SIG-M5 treated with dmso at 0.1 percent for 504 hours (cell line): ENCODE measurements at regions not wholly inside any gene's neighbourhood (a gene's known extent, or its start where the extent isn't known, plus 50 kb on each side); places are given as distances from the start of the nearest gene placed in this dataset.
"Not testable (repeated sequence)": the region's sequence is repeated elsewhere in the genome, so short reads cannot be mapped to it uniquely, and the experiment has no call there.

Source experiments
- DNase-seq: peaks from one replicate; lab custom pipeline; 2025; ENCODE audit not compliant: unreplicated experiment; lab: John Stamatoyannopoulos, UW

DNA sequence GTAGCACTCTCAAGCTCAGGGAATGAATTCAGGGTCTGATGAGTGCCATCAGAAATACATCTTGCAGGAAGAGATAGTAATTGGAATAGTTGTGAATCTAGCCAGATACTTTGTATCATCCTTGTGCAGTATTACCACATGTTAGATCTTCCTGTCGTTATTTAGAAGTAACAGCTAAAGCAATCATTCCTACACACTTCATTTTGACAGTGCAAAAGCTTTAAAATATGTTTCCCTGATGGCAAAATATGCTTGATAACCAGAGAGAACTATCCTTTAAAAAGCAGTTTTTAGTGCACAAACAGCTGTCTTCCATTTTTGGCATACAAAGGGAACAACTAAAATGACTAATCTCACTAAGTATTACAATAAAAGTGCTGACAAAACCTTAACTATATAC, 149.5 kb upstream of the SLC38A2 start:
- DNase-seq: no peak

DNA sequence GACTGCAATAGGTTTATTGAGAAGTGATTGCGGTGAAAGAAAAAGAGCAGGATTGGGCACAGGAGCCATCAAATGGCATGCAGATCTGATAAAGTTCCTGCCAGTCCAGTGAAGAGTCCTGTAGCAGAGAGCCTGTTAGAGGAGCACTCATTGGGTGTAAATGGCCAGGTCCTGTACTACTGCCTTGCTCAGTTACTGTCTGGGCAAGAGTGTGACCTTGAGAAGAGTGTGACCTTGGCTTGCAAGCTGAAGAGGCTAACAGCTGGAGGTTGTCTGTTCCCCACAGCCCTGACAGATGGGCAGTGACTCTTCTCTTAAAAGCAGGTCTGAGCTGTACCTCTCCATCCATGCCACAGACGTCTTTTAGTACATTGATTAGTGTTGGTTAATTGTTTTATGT, 148.6 kb upstream of the SLC38A2 start:
- DNase-seq: no peak

DNA sequence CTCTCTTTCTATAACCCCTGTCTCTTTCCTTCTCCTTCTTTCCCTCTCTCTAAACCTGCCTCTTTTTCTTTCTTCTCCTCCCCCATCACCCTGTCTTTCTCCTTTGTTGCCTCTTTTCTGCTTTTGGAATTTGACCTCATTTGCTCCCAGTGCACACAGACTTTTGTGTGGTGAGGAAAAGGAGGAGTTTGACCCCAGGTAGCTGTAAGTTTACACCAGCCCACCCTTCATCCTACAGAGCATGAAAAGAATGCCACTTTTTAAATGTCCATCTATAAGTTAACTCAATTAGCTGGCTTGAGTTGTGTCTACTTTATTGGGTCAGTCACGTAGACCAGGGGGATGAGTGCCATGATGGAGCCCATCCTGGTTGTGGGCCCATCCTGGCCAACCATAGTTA, 146.8 kb upstream of the SLC38A2 start:
- DNase-seq: no peak

DNA sequence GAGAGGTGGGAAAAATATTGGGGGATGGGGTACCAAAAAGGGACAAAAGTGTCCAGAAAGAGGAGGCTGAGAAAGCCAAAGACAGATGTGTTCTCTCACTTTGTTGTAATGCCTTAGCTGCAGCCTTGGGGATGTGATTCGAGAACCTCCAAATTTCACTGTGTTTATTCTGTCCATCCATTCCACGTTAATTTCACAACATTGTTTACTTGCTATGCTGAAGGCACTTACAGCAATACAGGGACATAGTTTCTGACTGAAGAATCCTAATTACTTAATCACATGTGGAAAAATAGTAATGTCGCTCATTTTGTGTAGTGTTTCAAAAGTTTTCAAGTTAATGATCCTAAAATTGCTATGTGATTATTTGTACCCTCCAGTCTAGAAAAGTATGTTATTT, 146.2 kb upstream of the SLC38A2 start:
- DNase-seq: no peak

DNA sequence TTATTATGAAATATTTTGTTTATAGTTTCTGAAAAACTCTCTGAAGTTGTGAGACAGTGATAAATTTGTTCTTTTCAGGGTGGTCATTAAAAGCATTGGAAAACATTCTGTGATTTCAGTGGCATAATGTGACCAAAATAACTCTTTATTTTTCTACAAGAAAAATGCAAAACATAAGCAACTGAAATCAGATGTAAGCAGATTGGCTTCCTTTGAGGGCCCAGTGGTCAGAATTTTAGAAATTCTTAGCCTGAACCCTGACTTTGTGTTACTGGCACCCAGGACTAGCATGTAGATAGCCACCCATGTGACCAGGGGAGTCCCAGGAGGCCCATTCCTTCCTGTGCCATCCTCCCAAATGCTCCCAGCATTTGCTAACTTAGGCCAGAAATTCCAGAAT, 145.6 kb upstream of the SLC38A2 start:
- DNase-seq: no peak

DNA sequence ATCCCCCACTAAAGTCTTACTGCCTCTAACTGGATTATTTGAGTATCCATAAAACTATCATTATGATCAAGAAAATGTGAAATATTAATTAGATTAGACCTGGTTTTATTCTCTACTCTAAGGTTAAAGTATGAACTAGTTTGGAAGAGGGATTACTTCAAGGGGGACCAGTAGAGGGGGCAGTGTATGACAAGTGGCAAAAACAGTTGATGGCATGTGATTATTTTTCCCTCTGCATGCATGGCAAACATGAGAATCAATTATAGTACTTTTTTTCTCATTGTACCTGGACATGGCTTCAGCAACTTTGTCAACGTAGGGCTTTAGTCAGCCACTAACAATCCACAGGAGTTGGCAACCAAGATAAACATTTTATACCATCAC, 145.0 kb upstream of the SLC38A2 start:
- no peak for DNase-seq

DNA sequence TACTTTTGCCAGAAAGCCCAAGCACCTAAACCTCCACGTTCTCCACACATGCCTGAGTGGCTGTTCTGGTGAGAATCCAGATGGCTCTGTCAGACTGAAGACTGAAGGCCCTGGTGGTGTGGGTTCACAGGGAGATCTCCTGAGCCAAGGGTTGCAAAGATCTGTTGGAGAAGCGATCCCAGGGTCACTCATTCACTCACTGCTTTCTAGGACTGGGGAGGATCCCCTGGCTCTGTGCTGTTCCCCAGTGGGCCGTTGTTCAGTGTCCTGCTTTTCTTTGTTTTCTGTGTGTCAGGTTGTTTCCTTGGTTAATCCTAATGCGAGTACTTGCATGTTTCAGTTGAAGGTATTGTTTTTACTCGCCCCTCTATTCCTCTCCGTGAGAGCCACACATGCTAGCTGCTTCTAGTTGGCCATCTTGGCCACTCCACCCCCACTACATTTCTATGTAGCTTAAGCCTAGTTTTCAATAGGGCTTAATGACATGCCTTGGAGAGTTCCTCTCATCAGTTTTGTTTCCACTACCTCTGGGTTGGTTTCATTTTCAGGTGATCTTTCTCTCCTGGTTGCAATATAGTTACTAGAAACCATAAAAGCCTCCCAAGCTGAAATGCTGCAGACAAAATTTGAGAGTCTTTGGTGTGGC, 144.5 kb upstream of the SLC38A2 start:
- DNase-seq: no peak

DNA sequence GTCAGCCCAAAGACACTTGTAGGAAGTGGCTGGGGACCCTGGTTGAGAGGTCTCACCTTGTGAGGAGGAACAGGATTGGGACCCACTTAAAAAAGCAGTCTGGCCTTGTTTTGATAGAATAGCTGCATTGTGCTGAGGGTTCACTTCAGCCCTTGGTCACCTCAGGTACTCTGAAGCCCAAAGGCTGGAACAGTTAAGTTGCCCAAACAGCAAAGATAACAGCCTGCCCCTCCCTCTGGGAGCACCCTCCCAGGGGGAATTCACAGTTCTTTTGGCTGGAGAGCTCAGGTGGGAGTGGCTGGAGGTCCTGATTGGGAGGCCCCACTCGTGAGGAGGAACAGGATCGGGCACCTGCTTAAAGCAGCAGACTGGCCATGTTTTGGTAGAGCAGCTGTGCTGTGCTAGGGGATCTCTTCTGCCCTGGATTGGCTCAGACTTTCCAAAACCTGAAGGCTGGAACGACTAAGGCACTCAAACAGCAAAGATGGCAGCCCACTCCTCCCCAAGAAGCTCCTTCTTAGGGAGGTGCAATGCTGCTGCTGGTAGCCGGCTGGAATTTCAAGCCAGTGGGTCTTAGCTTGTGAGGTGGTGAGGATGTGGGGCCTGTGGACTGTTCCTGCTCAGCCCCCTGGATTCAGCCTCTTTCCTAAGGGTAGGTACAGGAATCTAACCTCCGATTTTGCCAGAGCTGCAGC, 143.8 kb upstream of the SLC38A2 start:
- no peak for DNase-seq

DNA sequence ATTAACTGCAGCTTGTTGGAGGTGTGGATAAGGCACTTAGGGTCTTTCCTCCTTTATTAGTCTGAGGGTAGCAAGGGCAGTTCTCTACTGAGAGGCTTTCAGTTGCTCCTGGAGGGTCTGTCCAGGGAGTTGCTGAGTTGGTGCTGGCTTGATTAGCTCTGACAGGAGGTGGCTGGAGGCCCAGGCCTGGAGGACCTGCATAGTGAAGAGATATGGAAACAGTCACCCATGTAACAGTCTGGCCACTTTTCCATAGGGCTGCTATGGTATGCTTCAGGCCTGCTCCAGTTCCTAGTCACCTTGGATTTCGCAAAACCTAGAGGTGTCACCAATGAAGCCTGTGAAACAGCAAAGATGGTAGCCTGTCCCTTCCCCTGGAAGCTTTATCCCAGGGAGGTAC, 143.3 kb upstream of the SLC38A2 start:
- DNase-seq: no peak

DNA sequence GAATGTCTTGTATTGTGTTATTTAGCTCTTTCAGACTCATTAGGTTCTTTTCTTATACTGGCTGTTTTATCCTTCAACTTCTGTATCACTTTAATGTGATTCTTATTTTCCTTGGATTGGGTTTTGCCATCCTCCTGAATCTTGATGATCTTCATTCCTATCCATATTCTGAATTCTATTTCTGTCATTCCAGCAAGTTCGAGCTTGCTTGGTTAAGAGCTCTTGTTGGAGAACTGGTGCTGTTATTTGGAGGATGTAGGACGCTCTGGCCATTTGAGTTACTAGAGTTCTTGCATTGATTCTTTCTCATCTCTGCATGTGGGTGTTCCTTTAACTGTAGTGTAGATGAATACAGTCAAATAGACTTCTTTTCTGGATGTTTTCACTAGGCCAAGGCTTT, 142.3 kb upstream of the SLC38A2 start:
- DNase-seq: no peak

DNA sequence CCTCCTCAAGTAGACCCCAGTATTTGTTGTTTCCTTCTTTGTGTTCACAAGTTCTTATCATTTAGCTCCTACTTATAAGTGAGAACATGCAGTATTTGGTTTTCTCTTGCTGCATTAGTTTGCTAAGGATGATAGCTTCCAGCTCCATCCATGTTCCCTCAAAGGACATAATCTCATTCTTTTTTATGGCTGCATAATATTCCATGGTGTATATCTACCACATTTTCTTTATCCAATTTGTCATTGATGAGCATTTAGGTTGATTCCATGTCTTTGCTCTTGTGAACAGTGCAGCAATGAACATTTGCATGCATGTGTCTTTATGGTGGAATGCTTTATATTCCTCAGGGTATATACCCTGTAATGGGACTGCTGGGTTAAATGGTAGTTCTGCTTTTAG, 137.7 kb upstream of the SLC38A2 start:
- DNase-seq: not testable (repeated sequence)

DNA sequence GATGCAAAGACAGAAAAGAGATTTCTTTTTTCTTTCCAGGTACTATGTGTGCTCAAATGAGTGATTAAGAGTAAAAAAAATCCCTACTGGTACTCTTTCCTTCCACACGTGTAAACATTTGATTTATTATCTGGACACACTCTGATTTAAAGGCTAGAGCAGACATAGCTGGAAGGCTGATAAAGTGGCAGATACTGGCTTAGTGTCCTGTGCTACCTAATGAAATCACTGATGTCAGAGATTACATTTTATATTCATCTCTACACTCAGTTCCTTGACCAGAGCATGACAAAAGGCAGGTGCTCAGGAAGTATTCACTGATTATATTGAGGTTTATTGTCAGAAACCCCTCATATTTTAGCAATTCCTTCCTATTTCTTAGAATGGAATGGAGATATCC, 136.6 kb upstream of the SLC38A2 start:
- DNase-seq: no peak

DNA sequence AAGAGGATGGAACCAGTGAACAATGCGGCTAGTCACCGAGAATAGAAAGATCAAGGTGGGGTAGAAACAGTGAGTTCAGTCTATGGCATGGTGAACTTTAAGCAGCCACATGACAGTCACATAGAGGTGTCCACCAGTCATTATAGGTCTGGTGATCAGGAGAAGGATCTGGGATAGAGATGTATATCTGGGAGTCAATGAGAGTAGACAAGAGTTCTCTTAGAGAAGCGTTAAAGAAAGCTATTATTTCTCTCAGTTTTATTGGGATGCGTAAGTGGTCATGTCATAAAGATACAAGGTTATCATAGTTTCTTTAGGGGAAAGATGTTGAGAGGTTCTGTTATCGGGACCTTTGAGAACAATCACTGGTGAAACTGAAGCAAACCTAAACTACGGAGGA, 136.1 kb upstream of the SLC38A2 start:
- no peak for DNase-seq

DNA sequence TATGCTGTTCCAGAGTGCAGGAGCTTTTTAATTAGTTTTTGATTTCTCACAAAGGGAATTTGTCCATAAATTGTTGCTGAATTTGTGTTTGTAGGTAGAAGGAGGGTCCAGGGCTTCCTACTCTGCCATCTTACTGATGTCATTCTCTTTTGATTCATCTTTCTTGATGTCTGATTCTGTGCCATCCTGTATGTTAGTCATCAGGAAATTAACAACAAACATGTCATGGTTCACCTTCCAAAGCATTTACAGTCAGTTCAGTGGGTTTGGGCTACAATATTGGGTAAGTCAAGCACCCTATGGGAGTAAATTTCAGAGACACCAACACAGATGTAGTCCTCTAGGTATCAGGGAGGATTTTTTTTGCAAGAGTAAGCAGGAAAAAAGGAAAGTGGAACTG, 135.2 kb upstream of the SLC38A2 start:
- no peak for DNase-seq

DNA sequence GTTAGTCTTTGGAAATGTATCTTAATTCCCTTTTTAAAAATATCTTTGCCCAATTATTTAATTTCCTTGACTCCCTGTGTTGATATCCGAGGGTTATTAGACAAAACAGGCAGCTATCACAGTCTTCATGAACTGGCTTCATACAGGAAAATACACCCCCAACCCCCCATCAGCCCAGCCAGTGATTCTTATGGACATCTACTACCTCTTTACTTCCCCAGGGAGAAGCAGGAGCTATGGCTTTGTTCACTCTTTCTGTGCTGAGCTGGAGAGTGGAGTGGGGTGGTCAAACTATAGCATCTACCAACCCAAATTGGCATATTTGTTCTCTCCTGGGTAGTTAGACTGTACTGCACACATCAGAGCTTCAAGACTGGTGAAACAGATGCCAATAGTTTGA, 134.4 kb upstream of the SLC38A2 start:
- DNase-seq: no peak

DNA sequence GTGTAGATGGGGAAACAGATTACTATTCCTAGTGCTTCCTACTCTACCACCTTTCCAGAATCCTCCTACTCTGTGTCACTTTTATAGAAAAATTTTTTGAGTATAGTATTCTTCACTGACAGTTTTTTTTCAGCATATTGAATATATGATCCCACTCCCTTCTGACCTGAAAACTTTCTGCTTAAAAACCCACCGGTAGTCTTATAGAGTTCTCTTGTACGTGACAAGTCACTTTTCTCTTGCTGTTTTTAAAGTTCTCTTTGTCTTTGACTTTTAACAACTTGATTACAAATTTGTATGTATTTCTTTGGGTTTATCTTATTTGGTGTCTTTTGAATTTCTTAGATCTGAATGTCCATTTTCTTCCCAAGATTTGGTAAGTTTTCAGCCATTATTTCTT, 133.6 kb upstream of the SLC38A2 start:
- DNase-seq: no peak

DNA sequence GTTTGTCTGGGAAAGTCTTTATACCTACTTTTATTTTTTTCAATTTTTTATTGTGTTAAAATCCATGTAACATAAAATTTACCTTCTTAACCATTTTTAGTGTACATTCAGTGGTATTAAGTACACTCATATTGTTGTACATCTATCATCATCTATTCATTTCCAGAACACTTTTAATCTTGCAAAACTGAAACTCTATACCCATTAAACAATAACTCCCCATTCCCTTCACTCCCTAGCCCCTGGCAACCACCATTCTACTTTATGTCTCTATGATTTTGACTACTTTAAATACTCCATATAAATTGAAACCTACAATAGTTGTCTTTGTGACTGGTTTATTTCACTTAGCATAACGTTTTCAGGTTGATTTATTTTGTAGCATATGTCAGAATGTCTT, 131.9 kb upstream of the SLC38A2 start:
- no peak for DNase-seq

DNA sequence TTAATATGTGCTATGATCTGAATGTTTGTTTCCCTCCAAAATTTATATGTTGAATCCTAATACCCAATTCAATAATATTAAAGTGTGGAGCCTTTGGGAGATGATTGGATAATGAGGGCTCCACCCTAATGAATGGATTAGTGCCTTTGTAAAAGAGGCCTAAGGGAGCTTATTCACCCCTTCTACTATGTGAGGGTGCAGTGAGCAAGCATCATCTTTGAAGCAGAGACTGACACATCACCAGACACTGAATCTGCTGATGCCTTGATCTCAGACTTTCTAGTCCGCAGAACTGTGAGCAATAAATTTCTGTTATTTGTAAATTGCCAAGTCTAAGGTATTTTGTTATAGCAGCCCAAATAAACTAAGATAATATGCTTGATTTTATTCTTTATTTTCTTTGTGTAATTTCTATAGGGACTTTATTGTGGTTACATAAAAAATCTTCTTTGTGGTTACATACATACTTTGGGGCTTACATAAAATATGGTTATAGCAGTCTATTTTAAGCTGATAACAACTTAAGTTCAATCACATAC, 131.1 kb upstream of the SLC38A2 start:
- DNase-seq: no peak

DNA sequence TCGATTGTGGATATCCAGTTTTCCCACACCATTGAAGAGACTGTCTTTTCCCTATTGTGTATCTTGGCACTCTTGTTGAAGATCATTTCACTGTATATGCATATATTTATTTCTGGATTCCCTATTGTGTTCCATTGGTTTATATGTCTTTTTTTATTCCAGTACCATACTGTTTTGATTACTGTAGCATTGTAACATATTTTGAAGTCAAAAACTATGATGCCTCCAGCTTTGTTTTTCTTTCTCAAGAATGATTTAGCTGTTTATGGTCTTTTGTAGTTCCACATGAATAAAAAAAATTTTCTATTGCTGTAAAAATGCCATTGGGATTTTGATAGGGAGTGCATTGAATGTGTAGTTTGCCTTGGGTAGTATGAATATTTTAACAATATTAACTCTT, 128.1 kb upstream of the SLC38A2 start:
- no peak for DNase-seq

DNA sequence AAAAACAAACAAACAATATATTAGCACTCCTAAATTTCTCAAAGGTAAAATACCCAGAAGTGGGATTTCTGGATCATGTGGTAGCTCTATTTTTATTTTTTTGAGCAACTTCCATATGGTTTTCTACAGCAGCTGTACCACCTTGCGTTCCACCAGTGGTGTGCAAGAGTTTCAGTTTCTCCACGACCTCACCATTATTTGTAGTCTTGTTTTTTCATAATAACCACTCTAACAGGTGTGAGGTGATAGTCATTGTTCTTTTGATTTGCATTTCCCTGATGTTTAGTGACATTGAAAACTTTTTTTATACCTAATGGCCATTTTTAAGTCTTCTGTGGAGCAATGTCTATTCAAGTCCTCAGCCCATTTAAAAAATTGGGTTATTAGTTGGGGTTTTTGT, 127.3 kb upstream of the SLC38A2 start:
- no peak for DNase-seq

DNA sequence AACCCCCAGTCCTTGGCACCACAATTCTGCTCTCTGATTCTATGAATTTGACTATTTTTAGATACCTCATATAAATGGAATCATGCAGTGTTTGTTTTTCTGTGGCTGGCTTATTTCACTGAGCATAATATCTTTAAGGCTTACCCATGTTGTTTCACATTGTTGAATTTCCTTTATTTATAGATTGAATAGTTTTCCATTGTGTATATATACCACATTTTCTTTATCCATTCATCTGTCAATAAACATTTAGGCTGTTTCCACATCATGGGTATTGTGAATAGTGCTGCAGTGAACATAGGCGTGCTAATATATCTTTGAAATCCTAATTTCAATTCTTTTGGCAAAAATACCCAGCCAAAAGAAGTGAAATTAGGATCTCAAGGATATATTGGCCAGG, 126.7 kb upstream of the SLC38A2 start:
- DNase-seq: no peak

DNA sequence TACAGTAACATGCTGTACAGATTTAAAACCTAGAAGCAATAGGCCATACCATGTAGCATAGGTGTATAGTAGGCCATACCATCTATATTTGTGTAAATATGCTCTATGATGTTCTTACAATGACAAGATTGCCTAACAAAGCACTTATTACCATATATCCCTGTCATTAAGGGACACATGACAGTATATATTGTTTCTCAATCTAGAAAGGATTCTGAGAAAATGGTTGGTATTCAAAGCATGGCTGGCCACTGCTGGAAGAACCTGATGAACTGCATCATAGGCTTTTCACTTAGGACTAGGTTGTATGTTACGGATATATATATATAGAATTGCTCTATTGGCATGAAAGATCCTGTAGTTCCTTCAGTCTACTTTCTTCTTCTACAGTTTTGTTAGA, 125.2 kb upstream of the SLC38A2 start:
- DNase-seq: no peak

DNA sequence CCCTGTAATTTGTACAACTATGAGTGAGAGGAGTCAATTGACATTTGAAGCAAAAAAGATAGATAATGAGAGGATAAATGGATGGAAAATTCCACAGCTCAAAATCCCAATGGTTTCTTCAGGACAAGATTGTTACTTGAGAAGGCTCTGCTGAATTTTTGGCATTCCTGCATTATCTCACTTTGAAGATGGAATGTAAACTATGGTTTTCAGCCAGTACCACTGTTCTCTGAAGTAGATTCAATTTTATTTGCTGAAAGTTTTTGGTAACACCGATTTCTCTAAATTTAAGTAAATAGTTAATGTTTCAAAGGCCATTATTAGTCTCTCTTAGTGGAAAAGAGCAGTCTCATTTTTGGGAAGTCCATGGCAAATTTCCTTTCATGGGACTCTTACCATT, 121.9 kb upstream of the SLC38A2 start:
- DNase-seq: no peak
